ENCODE measurements at regions not wholly inside any gene's neighbourhood (a gene's known extent, or its start where the extent isn't known, plus 50 kb on each side); places are given as distances from the start of the nearest gene placed in this dataset.

DNA sequence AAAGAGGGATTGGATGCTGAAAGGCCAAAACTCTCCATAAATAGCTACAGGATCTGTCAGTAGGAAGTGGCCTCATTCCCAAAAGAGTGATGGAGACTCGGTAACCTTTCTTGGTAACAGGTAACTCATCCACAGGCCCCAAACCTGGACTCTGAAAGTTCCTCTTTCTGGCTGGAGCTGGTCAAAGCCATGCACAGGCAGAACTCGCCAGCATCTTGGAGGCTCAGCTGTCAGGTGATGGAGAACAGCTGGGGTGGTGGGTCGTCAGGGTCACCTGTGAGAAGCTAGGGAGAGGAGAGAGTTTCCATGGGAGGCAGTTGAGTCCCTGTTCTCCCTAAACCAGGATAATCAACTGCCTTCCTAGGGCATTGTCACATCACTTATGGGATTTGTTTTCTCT is 354.3 kb upstream of the GATB start:
- Mint-ChIP-seq H3K36me3 (ENCODE audit: low read depth) (no peaks in the 10 kb centered on the region), H3K9me3 (no peaks in the 10 kb centered on the region), H3K27ac (no peak overlapping the region), H3K4me3 (no peak overlapping the region), H3K27me3 (ENCODE audit: low read depth, poor library complexity) (no peaks in the 10 kb centered on the region), H3K4me1 (peaks cover 87% of the 10 kb centered on the region)
- no peak for DNase-seq
- TF ChIP-seq, protein P1, sequence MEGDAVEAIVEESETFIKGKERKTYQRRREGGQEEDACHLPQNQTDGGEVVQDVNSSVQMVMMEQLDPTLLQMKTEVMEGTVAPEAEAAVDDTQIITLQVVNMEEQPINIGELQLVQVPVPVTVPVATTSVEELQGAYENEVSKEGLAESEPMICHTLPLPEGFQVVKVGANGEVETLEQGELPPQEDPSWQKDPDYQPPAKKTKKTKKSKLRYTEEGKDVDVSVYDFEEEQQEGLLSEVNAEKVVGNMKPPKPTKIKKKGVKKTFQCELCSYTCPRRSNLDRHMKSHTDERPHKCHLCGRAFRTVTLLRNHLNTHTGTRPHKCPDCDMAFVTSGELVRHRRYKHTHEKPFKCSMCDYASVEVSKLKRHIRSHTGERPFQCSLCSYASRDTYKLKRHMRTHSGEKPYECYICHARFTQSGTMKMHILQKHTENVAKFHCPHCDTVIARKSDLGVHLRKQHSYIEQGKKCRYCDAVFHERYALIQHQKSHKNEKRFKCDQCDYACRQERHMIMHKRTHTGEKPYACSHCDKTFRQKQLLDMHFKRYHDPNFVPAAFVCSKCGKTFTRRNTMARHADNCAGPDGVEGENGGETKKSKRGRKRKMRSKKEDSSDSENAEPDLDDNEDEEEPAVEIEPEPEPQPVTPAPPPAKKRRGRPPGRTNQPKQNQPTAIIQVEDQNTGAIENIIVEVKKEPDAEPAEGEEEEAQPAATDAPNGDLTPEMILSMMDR (IDR thresholded peaks at IDR 0.05): no peak

DNA sequence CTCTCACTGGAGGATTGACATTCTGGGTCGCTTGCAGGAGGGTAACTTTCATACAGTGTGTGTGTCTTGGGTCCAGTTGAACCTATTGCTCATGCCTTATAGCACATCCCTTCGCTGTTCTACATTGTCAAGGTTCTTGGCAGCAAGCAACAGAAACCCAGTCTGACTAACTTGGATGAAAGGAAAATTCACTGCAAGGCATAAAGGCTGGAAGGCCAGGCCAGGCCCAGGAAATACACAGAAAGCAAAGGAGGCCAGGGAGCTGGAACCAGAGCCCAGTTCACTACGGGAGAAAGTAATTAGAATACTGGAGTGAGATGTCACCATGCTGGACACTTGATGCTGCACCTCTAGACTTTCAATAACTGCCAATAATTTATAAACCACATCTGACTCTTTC is 353.8 kb upstream of the GATB start:
- TF ChIP-seq, protein P1 (IDR thresholded peaks at IDR 0.05): no peak
- Mint-ChIP-seq H3K27me3 (ENCODE audit: low read depth, poor library complexity) (no peaks in the 10 kb centered on the region), H3K9me3 (no peaks in the 10 kb centered on the region), H3K36me3 (ENCODE audit: low read depth) (no peaks in the 10 kb centered on the region), H3K4me3 (no peak overlapping the region), H3K27ac (peak overlapping the region; percentile 60), H3K4me1 (peaks cover 90% of the 10 kb centered on the region)
- DNase-seq: no peak

GRCh38 chr4:152112887-152113286 is 352.1 kb upstream of the GATB start:
- TF ChIP-seq, protein P1 (IDR thresholded peaks at IDR 0.05): no peak
- no peaks in the 10 kb centered on the region for H3K27me3 Mint-ChIP-seq (ENCODE audit: low read depth, poor library complexity)
- H3K4me1 Mint-ChIP-seq: peaks cover 89% of the 10 kb centered on the region
- H3K36me3 Mint-ChIP-seq (ENCODE audit: low read depth): no peaks in the 10 kb centered on the region
- H3K4me3 Mint-ChIP-seq: no peak overlapping the region
- H3K27ac Mint-ChIP-seq: peak overlapping the region; percentile 86
- DNase-seq: peak; percentile 39
- no peaks in the 10 kb centered on the region for H3K9me3 Mint-ChIP-seq

DNA sequence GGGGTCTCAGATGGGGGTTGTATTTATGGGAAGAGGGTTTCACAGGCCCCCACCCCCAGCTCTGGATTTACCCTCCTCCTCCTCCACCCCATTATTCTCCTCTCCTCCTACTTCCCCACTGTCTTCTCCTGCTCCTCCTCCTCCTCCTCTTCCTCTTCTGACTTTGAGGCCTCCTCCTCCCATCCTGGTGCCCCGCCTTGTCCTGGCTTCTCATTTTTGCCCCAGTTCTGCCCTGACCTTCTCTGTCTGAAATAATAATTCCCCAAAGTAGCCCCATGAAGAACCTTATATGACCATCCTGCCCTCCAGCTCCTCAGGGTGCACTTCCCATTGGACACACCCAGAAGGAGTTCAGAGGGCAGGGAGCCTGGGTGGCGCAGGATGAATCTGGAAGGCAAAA is 351.4 kb upstream of the GATB start:
- Mint-ChIP-seq H3K27ac (no peak overlapping the region), H3K4me1 (peaks cover 89% of the 10 kb centered on the region), H3K4me3 (no peak overlapping the region), H3K27me3 (ENCODE audit: low read depth, poor library complexity) (no peaks in the 10 kb centered on the region), H3K36me3 (ENCODE audit: low read depth) (no peaks in the 10 kb centered on the region), H3K9me3 (no peaks in the 10 kb centered on the region)
- DNase-seq: no peak
- TF ChIP-seq, protein P1 (IDR thresholded peaks at IDR 0.05): no peak

GRCh38 chr4:152110780-152111179 is 350.0 kb upstream of the GATB start:
- H3K27me3 Mint-ChIP-seq (ENCODE audit: low read depth, poor library complexity): no peaks in the 10 kb centered on the region
- TF ChIP-seq, protein P1 (IDR thresholded peaks at IDR 0.05): no peak
- no peak overlapping the region for H3K27ac Mint-ChIP-seq
- H3K36me3 Mint-ChIP-seq (ENCODE audit: low read depth): no peaks in the 10 kb centered on the region
- H3K4me3 Mint-ChIP-seq: no peak overlapping the region
- no peak for DNase-seq
- no peaks in the 10 kb centered on the region for H3K9me3 Mint-ChIP-seq
- peaks cover 89% of the 10 kb centered on the region for H3K4me1 Mint-ChIP-seq

Data from nephron progenitor cell (in vitro differentiated cells).